ENCODE measurements at regions not wholly inside any gene's neighbourhood (a gene's known extent, or its start where the extent isn't known, plus 50 kb on each side); places are given as distances from the start of the nearest gene placed in this dataset.

GRCh38 chr3:81063896-81064295 is 697.5 kb downstream of the GBE1 start (continued):
- TF ChIP-seq PHF20 (IDR thresholded peaks at IDR 0.05; ENCODE audit: partially characterized antibody): no peak
- TF ChIP-seq ZNF407 (IDR thresholded peaks at IDR 0.05; ENCODE audit: low read depth): no peak
- TF ChIP-seq MGA (IDR thresholded peaks at IDR 0.05): no peak

Data from K562 (cell line).